Duodenal mucosa (tissue), 2 donors: ENCODE measurements at regions not wholly inside any gene's neighbourhood (a gene's known extent, or its start where the extent isn't known, plus 50 kb on each side); places are given as distances from the start of the nearest gene placed in this dataset.
"Not testable (repeated sequence)": the region's sequence is repeated elsewhere in the genome, so short reads cannot be mapped to it uniquely, and the experiment has no call there.

Experiments
- H3K27ac ChIP-seq: one replicate; pipeline ENCODE4 v1.7.0; 2013; ENCODE audit warnings: low read depth, low read length
- H3K27me3 ChIP-seq, 2 donors: one replicate each; pipeline ENCODE4 v1.7.0; 2013; ENCODE audit warnings: low read length in 2 of 2, control low read depth in 1 of 2; ENCODE audit not compliant: insufficient read depth in 2 of 2, control insufficient read depth in 1 of 2
- H3K36me3 ChIP-seq, 2 donors: one replicate each; pipeline ENCODE4 v1.7.0; 2013; ENCODE audit warnings: low read length in 2 of 2, control low read depth in 1 of 2; ENCODE audit not compliant: insufficient read depth in 2 of 2, control insufficient read depth in 1 of 2
- H3K4me1 ChIP-seq, 2 donors: one replicate each; pipeline ENCODE4 v1.7.0; 2013; ENCODE audit warnings: low read length in 2 of 2, control low read depth in 1 of 2; ENCODE audit not compliant: insufficient read depth in 2 of 2, control insufficient read depth in 1 of 2
- H3K4me3 ChIP-seq, 2 donors: one replicate each; pipeline ENCODE4 v1.7.0; 2013; ENCODE audit warnings: low read length in 2 of 2, low read depth in 1 of 2
- H3K9ac ChIP-seq, 2 donors: one replicate each; pipeline ENCODE4 v1.7.0; 2013; ENCODE audit warnings: low read length in 2 of 2, low read depth in 1 of 2
- H3K9me3 ChIP-seq, 2 donors: one replicate each; pipeline ENCODE4 v1.7.0; 2013; ENCODE audit warnings: low read length in 2 of 2, control low read depth in 1 of 2; ENCODE audit not compliant: control insufficient read depth in 1 of 2

DNA sequence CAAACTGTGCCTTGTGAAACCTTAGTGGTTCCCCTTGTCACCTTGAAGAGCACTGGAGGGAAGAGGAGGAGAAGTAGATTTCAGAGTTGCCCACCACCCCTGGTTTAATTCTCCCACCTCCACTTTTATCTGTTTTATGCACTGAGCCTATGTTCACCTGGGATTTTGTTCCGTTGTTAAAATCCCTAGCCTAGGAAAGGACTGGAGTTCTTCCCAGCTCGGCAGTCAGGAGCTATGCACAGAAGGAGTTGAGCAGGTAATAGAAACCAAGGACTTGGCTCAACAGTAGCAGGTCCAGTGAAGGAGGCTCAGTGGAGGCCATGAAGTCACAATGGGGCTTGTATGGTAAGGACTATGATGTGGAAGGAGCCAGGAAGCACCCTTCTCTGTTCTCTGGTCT, 182.4 kb upstream of the ADRA1D start:
- Histone ChIP-seq H3K27me3 (no peaks in the 10 kb centered on the region), H3K9ac (no peak overlapping the region), H3K27ac (no peak overlapping the region), H3K4me3 (no peak overlapping the region), H3K9me3 (no peaks in the 10 kb centered on the region), H3K4me1 (no peaks in the 10 kb centered on the region), H3K36me3 (no peaks in the 10 kb centered on the region)

DNA sequence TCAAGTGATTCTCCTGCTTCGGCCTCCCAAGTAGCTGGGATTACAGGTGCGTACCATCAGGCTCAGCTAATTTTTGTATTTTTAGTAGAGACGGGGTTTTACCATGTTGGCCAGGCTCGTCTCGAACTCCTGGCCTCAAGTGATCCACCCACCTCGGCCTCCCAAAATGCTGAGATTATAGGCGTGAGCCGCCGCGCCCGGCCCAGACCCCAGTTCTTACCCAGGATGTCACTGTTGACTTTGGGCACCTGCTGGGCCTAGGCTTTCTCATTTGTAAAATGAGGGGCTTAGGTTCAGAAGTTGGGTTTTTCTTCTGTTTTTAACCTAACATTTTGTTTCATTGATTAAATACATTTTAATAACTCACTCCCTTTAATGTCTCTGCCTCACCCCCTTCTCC, 181.7 kb upstream of the ADRA1D start:
- H3K4me3 ChIP-seq, H3K9ac ChIP-seq, H3K27me3 ChIP-seq, H3K9me3 ChIP-seq, H3K36me3 ChIP-seq, H3K4me1 ChIP-seq, H3K27ac ChIP-seq: not testable (repeated sequence)

DNA sequence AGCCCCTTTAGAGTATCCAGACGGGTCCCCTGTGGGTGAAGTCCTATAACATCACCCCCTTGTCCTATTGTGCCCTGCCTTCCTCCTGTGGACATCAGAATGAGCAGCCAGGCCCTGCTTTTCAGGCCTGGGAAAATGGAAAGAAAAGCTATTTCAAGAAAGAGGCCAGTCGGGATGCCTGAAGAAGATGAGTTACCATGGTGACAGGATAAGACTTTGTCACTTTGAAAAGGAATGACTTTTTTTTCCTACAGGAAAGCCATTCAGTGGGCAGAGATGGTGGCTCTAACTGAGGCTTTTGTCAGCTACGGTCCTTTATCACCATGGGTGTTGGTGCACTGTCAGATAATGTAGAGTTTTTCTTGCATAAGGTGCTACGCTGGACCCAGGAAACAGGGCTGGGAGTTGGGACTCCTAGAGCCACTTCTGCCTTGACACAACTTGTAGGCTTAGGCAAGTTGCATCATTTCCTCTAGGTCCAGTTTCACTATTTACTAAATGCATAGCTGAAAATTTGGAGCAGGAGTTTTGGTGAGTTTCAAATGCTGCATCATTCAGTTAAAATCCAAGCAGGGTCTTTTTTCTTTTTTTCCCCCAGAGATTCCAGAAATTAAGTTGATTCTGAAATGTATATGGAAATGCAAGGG, 179.0 kb upstream of the ADRA1D start:
- Histone ChIP-seq H3K4me3 (no peak overlapping the region), H3K27ac (no peak overlapping the region)

DNA sequence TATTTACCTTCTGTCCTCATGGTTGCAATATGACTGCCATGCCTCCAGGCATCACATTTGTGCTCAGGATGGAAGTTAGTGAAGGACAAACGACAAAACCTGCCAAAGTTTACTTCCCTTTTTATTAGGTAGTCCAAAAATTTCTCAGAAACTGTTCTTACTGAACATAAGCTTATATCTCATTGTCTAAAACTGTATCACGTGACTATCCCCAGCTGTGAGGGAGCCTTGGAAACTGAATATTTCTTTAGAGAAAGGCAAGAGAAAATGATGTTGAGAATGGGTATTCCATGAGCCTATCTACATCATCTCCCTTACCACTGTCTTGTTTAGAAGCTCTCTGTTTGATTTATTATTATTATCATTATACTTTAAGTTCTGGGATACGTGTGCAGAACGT, 169.1 kb upstream of the ADRA1D start:
- no peak overlapping the region for H3K9ac ChIP-seq
- no peaks in the 10 kb centered on the region for H3K4me1 ChIP-seq
- H3K27ac ChIP-seq = no peak overlapping the region
- H3K27me3 ChIP-seq = no peaks in the 10 kb centered on the region
- no peaks in the 10 kb centered on the region for H3K36me3 ChIP-seq
- no peaks in the 10 kb centered on the region for H3K9me3 ChIP-seq
- no peak overlapping the region for H3K4me3 ChIP-seq

More for the DNA sequence above, 179.0 kb upstream of the ADRA1D start:
- Histone ChIP-seq H3K4me1 (no peaks in the 10 kb centered on the region), H3K9me3 (no peaks in the 10 kb centered on the region), H3K9ac (no peak overlapping the region), H3K27me3 (no peaks in the 10 kb centered on the region), H3K36me3 (no peaks in the 10 kb centered on the region)

DNA sequence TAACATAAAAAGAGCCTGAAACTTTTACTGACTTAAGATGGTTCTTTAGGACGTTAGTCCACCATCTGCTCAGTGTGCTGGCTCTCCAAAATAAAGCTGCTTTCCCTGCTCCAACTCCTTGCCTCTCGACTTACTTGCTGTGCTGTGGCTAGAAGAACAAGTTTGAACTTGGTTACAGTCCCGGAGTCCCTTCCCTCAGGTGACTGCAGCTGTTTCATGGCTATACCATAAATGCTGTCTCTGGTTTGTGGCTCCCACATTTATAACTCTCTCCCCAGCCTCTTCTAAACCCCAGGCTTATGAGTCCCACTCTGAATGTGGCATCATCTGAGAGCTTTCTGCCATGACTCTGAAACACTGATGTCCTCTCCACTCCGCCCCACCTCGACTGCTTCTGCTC, 166.2 kb upstream of the ADRA1D start:
- Histone ChIP-seq H3K9me3 (no peaks in the 10 kb centered on the region), H3K27ac (no peak overlapping the region), H3K36me3 (no peaks in the 10 kb centered on the region), H3K27me3 (no peaks in the 10 kb centered on the region), H3K9ac (no peak overlapping the region), H3K4me3 (no peak overlapping the region), H3K4me1 (no peaks in the 10 kb centered on the region)

DNA sequence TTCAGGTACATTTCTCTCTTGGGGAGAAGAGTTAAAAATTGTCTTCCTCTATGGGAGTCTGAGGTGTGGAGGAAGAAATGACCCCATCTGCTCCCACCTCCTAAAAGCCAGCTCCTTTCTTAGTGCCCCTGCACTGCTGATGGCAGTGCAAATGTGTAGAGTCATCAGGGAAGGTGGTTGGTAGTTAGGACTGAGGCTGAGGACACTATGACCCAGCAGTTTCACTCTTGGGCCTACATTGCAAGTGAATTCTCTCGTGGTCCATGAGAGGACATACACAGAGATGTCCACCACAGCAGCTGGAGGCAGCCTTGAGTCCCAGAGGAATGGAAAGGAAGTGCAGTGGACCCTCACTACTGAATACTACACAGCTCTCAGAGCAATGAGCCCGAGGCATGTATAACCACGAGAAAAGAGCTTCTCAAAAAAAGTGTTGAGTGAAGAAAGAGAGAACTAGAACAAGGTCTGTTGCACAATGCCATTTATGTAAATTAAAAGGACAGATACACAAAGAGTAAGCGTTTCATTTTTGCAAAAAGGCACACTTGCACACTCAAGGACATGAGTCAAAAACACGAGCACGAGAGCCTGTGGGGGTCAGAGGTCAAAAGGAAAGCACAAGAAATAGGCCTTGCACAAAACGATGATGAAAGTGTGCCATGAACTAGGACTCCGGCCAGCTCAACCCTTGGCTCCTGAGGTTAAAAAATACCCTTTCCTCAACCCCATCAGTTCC, 164.4 kb upstream of the ADRA1D start:
- H3K4me1 ChIP-seq = no peaks in the 10 kb centered on the region
- H3K27me3 ChIP-seq = no peaks in the 10 kb centered on the region
- no peak overlapping the region for H3K27ac ChIP-seq
- H3K9ac ChIP-seq = no peak overlapping the region
- no peaks in the 10 kb centered on the region for H3K9me3 ChIP-seq
- no peak overlapping the region for H3K4me3 ChIP-seq
- H3K36me3 ChIP-seq = no peaks in the 10 kb centered on the region

DNA sequence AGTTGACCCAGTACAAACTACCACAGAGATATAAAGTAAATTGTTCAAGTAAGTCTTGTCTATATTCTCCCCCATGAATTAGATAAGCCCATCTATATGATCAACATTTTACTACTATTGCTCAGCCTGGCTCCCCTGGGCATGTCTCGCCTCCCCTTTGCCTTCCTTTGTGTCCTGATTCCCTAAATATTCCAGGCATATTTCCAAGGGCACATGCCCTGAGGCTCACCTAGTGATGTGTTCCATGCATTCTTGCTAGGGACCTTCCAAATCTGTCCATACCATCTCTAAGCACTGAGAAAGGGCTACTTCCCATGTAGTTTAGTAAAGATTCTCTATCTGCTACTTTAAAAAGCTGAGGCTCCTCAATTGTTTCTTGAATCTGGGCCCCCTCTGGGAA, 163.1 kb upstream of the ADRA1D start:
- Histone ChIP-seq H3K4me1 (no peaks in the 10 kb centered on the region), H3K9me3 (no peaks in the 10 kb centered on the region), H3K9ac (no peak overlapping the region), H3K27ac (no peak overlapping the region), H3K27me3 (no peaks in the 10 kb centered on the region), H3K4me3 (no peak overlapping the region), H3K36me3 (no peaks in the 10 kb centered on the region)

DNA sequence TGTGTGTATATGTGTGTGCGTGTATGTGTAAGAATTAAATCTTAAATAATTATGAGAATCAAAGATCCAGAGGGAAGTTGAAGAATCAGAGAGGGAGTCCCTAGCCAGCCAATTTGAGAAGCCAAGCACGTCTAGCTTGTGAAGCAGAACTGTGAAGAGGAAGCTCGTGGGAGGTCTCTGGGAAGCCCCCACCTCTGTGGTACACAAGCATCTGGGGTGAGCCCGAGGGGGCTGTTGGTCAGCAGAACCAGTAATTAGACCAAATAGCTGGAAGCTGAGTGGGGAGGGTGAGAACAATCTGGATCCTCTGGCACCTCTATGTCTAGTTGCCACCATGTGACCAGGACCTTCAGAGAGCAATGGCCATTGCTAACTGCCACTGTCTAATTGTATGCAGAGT, 162.7 kb upstream of the ADRA1D start:
- Histone ChIP-seq H3K27ac (no peak overlapping the region), H3K9me3 (no peaks in the 10 kb centered on the region), H3K4me3 (no peak overlapping the region), H3K9ac (no peak overlapping the region), H3K36me3 (no peaks in the 10 kb centered on the region), H3K27me3 (no peaks in the 10 kb centered on the region), H3K4me1 (no peaks in the 10 kb centered on the region)

DNA sequence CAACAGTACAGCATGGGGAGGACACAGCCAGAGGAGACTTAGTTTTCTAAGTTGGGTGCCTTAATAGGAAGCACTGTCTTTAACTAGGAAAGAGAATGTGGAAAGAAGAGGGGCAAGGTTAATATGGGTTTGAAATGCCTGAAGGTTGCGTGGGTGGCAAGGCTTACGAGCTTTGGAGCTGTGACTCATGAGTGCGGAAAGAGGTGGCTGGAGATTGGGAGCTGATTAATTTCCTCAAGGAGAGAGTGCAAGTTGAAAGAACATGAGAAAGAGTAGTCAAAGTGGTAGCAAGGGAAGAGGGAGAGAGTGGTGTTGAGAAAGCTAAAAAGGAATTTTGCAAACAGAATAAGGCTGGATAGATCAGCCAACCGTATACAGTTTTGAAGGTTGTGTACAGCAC, 157.5 kb upstream of the ADRA1D start:
- Histone ChIP-seq H3K36me3 (no peaks in the 10 kb centered on the region), H3K9me3 (no peaks in the 10 kb centered on the region), H3K27ac (no peak overlapping the region), H3K27me3 (no peaks in the 10 kb centered on the region), H3K9ac (no peak overlapping the region), H3K4me1 (no peaks in the 10 kb centered on the region), H3K4me3 (no peak overlapping the region)

DNA sequence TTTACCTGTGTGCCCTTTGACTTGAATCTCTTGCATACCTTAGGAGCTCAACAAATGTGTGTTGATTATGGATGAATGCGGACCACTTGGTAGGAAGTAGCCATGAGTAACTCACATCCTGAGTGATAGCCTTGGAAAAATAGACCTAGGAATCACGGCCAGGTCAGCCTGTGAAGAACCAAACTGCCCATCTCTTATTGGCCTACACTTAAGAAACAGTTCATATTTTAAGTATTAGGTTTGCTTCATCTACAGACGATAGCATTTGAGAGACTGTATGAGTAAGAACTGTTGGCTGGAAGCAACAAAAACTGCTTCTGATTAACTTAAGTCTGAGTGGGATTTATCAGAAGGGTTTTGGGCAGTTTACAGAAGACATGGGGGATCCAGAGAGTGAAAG, 152.5 kb upstream of the ADRA1D start:
- H3K27me3 ChIP-seq = peaks cover 0 to 3% of the 10 kb centered on the region in 2 donors
- H3K4me1 ChIP-seq = no peaks in the 10 kb centered on the region
- H3K9me3 ChIP-seq = peaks cover 0 to 3% of the 10 kb centered on the region in 2 donors
- H3K4me3 ChIP-seq = no peak overlapping the region
- H3K36me3 ChIP-seq = no peaks in the 10 kb centered on the region
- no peak overlapping the region for H3K27ac ChIP-seq
- no peak overlapping the region for H3K9ac ChIP-seq
